Right cardiac atrium (tissue), 5 donors: ENCODE measurements at regions not wholly inside any gene's neighbourhood (a gene's known extent, or its start where the extent isn't known, plus 50 kb on each side); places are given as distances from the start of the nearest gene placed in this dataset.

Experiments
- ATAC-seq, 2 donors: fragments of 200-7000 bp; cut with Tn5 transposase; one replicate each; pipeline versions ENCODE4 v1.8.0 to v1.9.1; 2020; ENCODE audit warnings: moderate library complexity in 2 of 2, mild to moderate bottlenecking in 1 of 2
- DNase-seq, 3 donors: peaks; one replicate each; pipeline ENCODE4 v3.0.0-alpha.2; 2020
- H3K27ac ChIP-seq: one replicate; pipeline ENCODE4 v1.5.1; 2013; ENCODE audit warnings: mild to moderate bottlenecking, low read length, control low read depth, moderate library complexity
- H3K27me3 ChIP-seq: one replicate; pipeline ENCODE4 v1.6.1; 2013; ENCODE audit not compliant: control insufficient read depth, insufficient read depth
- H3K4me1 ChIP-seq: one replicate; pipeline ENCODE4 v1.6.1; 2013; ENCODE audit warnings: low read length; ENCODE audit not compliant: control insufficient read depth, insufficient read depth
- H3K4me3 ChIP-seq: one replicate; pipeline ENCODE4 v1.5.1; 2013; ENCODE audit warnings: low read length, control low read depth
- H3K9me3 ChIP-seq: one replicate; pipeline ENCODE4 v1.6.1; 2013; ENCODE audit warnings: low read length; ENCODE audit not compliant: control insufficient read depth
- WGBS: extraction: QIAGEN DNeasy Blood & Tissue Kit; methylation state at CpG from one replicate; pipeline ENCODE4 v1.1.7; 2013; 5-methylcytosine and 5-hydroxymethylcytosine counted together
- intact Hi-C, 4 donors: fragments of 100-400 bp; cut with DNase I; formaldehyde crosslinking; loops; one replicate each; pipeline versions ENCODE4 v1.11.0 to v1.14.0; 2022 to 2023
- donor health status: healthy with polysubstance abuse.
- donor health status: DM: no; HTN: yes; CAD: no.
- donor health status: DM: no; HTN: no; CAD: no.
- donor health status: DM: no; HTN: yes; CAD: no; lungs with severe emphysema.
- donor health status: DM: yes; HTN: yes; CAD: no.

GRCh38 chr4:31979988-31980387 lies 1259.8 kb downstream of the PCDH7 start:
- WGBS = 73% methylated on average over 2 of the region's 2 CpGs
- no peaks in the 10 kb centered on the region for H3K4me1 ChIP-seq
- intact Hi-C loops = no loop called here
- H3K4me3 ChIP-seq = no peak overlapping the region
- no peaks in the 10 kb centered on the region for H3K27me3 ChIP-seq
- ATAC-seq (no peak), DNase-seq (no peak)
- H3K9me3 ChIP-seq = no peaks in the 10 kb centered on the region
- no peak overlapping the region for H3K27ac ChIP-seq

DNA sequence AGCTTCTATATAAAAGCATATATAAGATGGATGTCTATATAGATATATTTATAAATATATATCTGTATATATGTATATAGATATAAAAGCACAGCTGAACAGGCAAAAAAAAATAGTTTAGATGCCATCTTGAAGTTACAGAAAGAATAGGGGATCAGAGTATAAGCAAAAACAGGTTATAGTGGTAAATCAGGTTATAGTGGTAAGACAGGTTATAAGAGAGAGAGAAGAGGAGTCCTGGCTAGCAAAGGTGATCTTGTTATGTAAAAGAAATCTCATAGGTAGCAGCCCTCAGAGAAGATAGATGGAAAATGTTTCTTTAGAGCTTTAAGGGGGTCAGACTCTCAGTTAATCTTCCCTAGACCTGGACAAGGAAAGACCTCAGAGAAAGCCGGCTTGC lies 1263.1 kb downstream of the PCDH7 start:
- intact Hi-C loops = no loop called here
- DNase-seq = no peak
- no peak overlapping the region for H3K27ac ChIP-seq
- H3K9me3 ChIP-seq = no peaks in the 10 kb centered on the region
- no peaks in the 10 kb centered on the region for H3K4me1 ChIP-seq
- no peak for ATAC-seq
- 86% methylated on average over 1 of the region's 1 CpG for WGBS
- no peaks in the 10 kb centered on the region for H3K27me3 ChIP-seq
- H3K4me3 ChIP-seq = no peak overlapping the region

DNA sequence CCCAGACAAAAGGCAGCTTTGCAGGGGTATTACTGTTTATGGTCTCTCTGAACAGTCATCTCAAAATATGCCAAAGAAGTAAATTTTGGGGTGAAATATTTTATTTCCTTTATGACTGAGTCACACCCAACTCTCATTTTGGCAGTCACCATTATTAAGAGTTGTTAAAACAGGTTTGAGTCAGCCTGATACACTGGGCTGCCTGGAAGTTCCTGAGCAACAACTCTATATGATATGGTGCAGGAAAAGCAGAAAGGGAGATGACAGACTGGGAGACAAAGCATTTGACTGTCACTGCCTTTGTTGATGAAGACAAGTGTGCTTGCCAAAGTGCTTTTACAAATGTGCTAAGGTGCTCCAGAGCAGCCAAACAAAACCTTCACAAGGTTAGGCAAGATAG lies 1263.5 kb downstream of the PCDH7 start:
- ATAC-seq = no peak
- intact Hi-C loops = no loop called here
- Histone ChIP-seq H3K9me3 (no peaks in the 10 kb centered on the region), H3K4me1 (no peaks in the 10 kb centered on the region), H3K27me3 (no peaks in the 10 kb centered on the region), H3K27ac (no peak overlapping the region), H3K4me3 (no peak overlapping the region)
- DNase-seq = no peak

- no peak overlapping the region for H3K4me3 ChIP-seq
- H3K9me3 ChIP-seq = no peaks in the 10 kb centered on the region
- H3K27ac ChIP-seq = no peak overlapping the region
- no peaks in the 10 kb centered on the region for H3K4me1 ChIP-seq
- ATAC-seq = no peak
- 79% methylated on average over 2 of the region's 2 CpGs for WGBS
- DNase-seq = no peak
- H3K27me3 ChIP-seq = no peaks in the 10 kb centered on the region
- intact Hi-C loops = no loop called here
Measured at GRCh38 chr4:31984872-31985271, 1264.7 kb downstream of the PCDH7 start.

DNA sequence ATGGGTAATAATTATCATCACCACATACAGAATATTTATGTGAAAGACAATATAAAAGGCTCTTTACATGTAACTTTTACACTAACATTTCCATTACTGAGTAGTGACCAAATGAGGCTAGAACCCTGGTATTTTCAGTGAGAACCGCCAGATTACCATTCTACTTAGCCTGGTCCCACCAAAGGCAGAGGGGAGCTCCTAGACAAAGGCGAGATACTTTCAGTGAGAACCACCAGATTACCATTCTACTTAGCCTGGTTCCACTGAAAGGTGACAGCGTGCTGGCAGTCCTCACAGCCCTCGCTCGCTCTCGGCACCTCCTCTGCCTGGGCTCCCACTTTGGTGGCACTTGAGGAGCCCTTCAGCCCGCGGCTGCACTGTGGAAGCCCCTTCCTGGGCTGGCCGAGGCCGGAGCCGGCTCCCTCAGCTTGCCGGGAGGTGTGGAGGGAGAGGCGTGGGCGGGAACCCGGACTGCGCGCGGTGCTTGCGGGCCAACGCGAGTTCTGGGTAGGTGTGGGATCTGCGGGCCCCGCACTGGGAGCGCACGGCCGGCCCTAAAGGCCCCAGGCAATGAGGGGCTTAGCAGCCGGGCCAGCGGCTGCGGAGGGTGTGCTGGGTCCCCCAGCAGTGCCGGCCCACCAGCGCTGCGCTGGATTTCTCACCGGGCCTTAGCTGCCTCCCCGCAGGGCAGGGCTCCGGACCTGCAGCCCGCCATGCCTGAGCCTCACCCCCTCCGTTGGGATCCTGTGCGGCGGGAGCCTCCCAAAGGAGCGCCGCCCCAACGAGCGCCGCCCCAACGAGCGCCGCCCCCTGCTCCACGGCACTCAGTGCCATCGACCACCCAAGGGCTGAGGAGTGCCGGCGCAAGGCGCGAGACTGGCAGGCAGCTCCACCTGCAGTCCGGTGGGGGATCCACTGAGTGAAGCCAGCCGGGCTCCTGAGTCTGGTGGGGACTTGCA lies 1276.1 kb downstream of the PCDH7 start:
- intact Hi-C loops = no loop called here
- peak in 1 of 3 donors; percentile 28 for DNase-seq
- no peaks in the 10 kb centered on the region for H3K4me1 ChIP-seq
- no peaks in the 10 kb centered on the region for H3K9me3 ChIP-seq
- H3K4me3 ChIP-seq = no peak overlapping the region
- ATAC-seq = peak in 1 of 2 donors; percentile 51
- 87% methylated on average over 55 of the region's 55 CpGs for WGBS
- no peaks in the 10 kb centered on the region for H3K27me3 ChIP-seq
- no peak overlapping the region for H3K27ac ChIP-seq

GRCh38 chr4:31998807-31999206 lies 1278.6 kb downstream of the PCDH7 start:
- no peak overlapping the region for H3K4me3 ChIP-seq
- intact Hi-C loops = no loop called here
- no peak overlapping the region for H3K27ac ChIP-seq
- no peaks in the 10 kb centered on the region for H3K27me3 ChIP-seq
- whole genome bisulfite sequencing = 73% methylated on average over 2 of the region's 2 CpGs
- ATAC-seq (no peak), DNase-seq (no peak)
- no peaks in the 10 kb centered on the region for H3K9me3 ChIP-seq
- no peaks in the 10 kb centered on the region for H3K4me1 ChIP-seq

DNA sequence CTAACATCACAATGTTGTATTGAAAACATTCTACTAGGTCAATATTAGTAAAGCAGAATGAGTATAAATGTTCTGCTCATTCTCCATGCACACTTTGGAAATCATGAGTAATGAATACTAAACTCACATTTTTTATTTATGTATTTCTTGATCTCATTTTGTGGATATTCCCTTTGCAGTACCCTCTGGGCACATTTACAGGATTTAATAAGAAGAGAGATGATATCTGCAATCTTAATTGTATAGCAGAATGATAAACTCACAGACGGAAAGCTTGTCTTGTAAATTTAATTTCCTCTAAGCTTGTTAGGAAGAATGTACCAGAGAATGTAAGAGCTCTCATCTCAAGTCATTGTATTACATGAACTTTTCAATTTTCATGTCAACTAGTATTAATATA lies 1279.7 kb downstream of the PCDH7 start:
- ATAC-seq (no peak), DNase-seq (no peak)
- Histone ChIP-seq H3K27me3 (no peaks in the 10 kb centered on the region), H3K27ac (no peak overlapping the region), H3K4me1 (no peaks in the 10 kb centered on the region), H3K9me3 (no peaks in the 10 kb centered on the region), H3K4me3 (no peak overlapping the region)
- intact Hi-C loops = no loop called here
- 48% methylated on average over 1 of the region's 1 CpG for WGBS

DNA sequence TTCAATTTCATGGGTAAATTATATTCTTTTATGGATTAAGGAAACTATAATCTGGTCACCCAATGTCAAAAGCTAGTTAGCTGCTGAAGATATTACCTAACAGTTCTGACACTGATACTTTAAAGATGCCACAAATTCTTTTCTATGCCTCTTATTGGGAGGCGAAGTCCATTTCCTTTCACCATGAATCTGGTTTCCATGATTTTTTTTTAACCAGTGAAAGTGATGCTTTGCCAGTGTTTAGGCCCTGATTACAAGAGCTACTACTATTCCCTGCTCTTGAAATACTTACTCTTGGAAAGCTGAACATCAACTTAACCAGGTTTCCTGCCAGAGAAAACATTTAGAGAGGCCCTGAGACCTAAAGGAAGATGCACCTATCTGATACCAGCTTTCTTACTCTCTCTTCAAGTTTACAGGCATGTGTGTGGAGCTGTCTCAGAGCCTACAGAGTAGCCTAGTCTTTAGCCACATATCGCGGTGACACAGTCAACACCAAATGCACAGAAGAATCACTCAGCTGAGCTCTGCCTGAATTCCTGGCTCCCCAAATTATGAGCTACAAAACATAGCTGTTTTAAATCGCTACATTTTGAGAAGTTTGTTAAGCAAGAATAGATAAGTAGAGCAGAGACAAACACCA lies 1280.8 kb downstream of the PCDH7 start:
- Histone ChIP-seq H3K27ac (no peak overlapping the region), H3K27me3 (no peaks in the 10 kb centered on the region), H3K9me3 (no peaks in the 10 kb centered on the region), H3K4me1 (no peaks in the 10 kb centered on the region), H3K4me3 (no peak overlapping the region)
- no peak for ATAC-seq
- no peak for DNase-seq
- WGBS = 88% methylated on average over 4 of the region's 4 CpGs
- intact Hi-C loops = no loop called here

DNA sequence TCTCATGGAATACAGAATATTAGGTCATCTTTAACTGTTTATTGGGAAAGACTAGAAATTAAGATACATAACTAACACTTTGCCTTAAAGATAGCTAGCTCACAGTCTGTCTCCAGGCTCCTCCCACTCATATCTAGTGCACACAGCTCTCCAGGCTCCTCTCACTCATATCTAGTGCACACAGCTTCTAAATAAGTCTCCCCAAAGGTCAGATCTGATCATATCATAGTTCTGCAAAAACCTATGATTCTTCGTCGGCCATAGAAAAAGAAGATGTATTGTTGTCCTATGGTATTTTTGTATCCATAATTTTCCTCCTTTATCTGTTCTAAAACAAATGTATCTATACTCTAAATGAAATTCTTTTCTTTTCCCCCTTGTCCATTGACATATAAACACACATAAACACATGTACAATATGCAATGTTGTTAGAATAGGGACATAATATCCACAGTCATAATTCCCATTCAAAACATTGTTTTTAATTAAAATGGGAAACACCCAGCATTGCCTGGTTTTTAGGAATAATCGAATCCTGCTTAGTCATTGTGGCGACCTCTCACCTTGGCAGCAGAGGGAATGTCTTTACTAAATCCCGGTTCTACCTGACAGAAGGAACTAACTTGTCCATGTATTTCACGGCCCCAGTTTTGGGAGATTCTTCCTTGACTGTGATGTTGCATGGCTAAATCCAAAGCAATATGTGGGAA lies 1282.0 kb downstream of the PCDH7 start:
- Histone ChIP-seq H3K9me3 (no peaks in the 10 kb centered on the region), H3K4me1 (no peaks in the 10 kb centered on the region), H3K27me3 (no peaks in the 10 kb centered on the region), H3K27ac (no peak overlapping the region), H3K4me3 (no peak overlapping the region)
- WGBS = 58% methylated on average over 6 of the region's 6 CpGs
- no peak for DNase-seq
- ATAC-seq = no peak
- intact Hi-C loops = no loop called here

DNA sequence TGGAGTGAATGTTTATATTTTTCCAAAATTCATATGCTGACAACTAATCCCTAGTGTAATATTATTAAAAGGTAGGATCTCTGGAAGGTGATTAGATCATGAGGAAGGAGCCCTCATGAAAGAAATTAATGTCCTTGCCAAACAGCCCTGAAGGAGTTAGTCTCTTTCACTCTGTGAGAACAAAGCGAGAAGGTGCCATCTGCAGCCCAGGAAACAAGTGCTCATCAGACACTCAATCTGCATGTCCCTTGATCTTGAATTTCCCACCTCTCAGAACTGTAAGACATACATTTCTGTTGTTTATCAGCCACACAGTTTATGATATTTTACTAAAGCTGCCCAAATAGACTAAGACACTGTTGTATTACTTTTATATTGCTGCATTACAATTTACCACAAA lies 1283.4 kb downstream of the PCDH7 start:
- Histone ChIP-seq H3K27ac (no peak overlapping the region), H3K4me1 (no peaks in the 10 kb centered on the region), H3K4me3 (no peak overlapping the region), H3K9me3 (no peaks in the 10 kb centered on the region), H3K27me3 (no peaks in the 10 kb centered on the region)
- no peak for DNase-seq
- no peak for ATAC-seq
- WGBS = 76% methylated on average over 1 of the region's 1 CpG
- intact Hi-C loops = no loop called here

DNA sequence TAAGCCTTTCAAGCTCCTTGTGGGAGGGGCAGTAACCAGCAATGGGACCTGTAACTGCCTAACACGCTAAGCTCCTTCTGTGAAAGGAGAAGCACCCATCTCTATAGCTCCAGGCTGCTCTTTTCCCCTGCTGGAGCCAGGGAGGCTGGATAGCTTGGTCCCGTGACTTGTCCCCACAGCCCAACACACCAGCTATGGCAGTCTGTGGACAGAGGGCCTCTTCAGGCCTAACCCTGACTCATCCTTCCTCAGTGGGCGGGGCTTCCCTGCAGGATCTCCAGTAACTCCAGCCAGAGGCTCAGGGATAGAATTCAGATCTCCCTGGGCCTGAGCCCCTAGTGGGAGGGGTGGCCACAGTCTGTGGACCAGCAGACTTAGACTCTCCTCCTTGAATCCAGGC lies 1290.1 kb downstream of the PCDH7 start:
- intact Hi-C loops = no loop called here
- WGBS = 88% methylated on average over 3 of the region's 3 CpGs
- DNase-seq (peak in 2 of 3 donors; percentile 11 to 28), ATAC-seq (no peak)
- no peaks in the 10 kb centered on the region for H3K9me3 ChIP-seq
- no peak overlapping the region for H3K4me3 ChIP-seq
- no peaks in the 10 kb centered on the region for H3K27me3 ChIP-seq
- H3K4me1 ChIP-seq = no peaks in the 10 kb centered on the region
- no peak overlapping the region for H3K27ac ChIP-seq
